ENCODE measurements at regions not wholly inside any gene's neighbourhood (a gene's known extent, or its start where the extent isn't known, plus 50 kb on each side); places are given as distances from the start of the nearest gene placed in this dataset.

DNA sequence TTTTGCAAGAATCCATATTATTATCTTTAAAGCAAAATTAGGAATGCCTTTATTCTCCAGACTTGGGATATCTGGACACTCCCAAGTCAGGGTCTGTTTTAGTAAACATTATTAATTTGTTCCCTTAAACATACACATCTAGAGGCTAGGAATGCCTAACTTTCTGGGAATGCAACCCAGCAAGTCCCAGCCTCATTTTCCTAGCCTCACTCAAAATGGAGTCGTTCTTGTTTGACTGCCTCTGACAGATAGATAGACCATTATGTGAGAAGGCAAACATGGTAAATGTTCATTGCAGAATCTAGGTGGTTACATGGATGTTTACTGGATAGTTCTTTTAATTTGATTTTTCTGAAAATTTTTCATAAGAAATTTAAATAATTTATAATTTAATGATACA is 54.7 kb upstream of the FOXN2 start:
- no peak for DNase-seq

DNA sequence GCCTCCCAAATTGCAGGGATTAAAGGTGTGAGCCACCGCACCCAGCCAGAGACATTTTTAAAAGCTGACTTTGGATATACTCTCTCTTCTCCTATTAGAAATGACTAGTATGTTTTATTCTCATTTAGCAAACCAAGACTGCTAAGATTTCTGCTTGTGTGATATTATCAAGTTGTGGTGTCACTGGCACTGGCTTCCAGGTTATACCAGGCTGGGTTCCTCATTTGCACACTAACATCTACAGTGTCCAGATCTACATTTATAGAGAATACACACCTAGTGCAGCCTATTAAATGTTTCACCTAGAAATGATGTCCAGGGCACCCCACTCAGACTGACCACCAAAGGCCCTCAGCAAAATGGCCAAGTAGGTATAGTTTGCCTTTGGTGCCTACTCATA is 49.9 kb upstream of the FOXN2 start:
- no peak for DNase-seq
